A549 (cell line): ENCODE measurements at regions not wholly inside any gene's neighbourhood (a gene's known extent, or its start where the extent isn't known, plus 50 kb on each side); places are given as distances from the start of the nearest gene placed in this dataset.

Experiments
- ATAC-seq, 2 experiments: fragments of 200-7000 bp in 1 of 2; fragments of >200 bp in 1 of 2; cut with Nextera tagmentation in 1 of 2; cut with Tn5 transposase in 1 of 2; 3 replicates each; pipeline versions ENCODE4 v1.8.0 to v1.9.1; 2018 to 2020; ENCODE audit warnings: mild to moderate bottlenecking in 1 of 2, moderate library complexity in 1 of 2
- CTCF ChIA-PET: fragments of 300-600 bp; sonication (Branson Sonifier 250); formaldehyde crosslinking; extraction: SDS; loops from one replicate; lab custom pipeline; 2021; ENCODE audit warnings: antibody characterized with exemption, inconsistent platforms; lab: Yijun Ruan, JAX
- POLR2A ChIA-PET: fragments of 350-600 bp; formaldehyde crosslinking; extraction: SDS; loops from one replicate; lab custom pipeline; 2021; ENCODE audit warnings: antibody characterized with exemption, inconsistent platforms; lab: Yijun Ruan, JAX
- DNase-seq, 2 experiments: peaks; one replicate each; pipeline versions ENCODE4 v3.0.0 to v3.0.0-alpha.2; 2011 to 2016; ENCODE audit warnings: low read depth in 1 of 2, low spot score in 1 of 2
- FAIRE-seq: peaks from 2 replicates; lab custom pipeline; 2011; peaks lifted over from hg19 to GRCh38; lab: Jason Lieb, UNC
- H3K27ac ChIP-seq, 2 experiments: fragments of >200 bp; sonication (Bioruptor Twin); formaldehyde crosslinking; 3 replicates each; pipeline ENCODE4 v1.5.1; 2016 to 2017
- H3K4me1 ChIP-seq: fragments of >200 bp; sonication (Bioruptor Twin); formaldehyde crosslinking; 3 replicates; pipeline ENCODE4 v1.6.1; 2016
- H3K4me2 ChIP-seq: fragments of >200 bp; sonication (Bioruptor Twin); formaldehyde crosslinking; 3 replicates; pipeline ENCODE4 v1.6.1; 2016
- H3K4me3 ChIP-seq: fragments of >200 bp; sonication (Bioruptor Twin); formaldehyde crosslinking; 3 replicates; pipeline ENCODE4 v1.5.1; 2016
- H3K9me3 ChIP-seq: fragments of >200 bp; sonication (Bioruptor Twin); formaldehyde crosslinking; 3 replicates; pipeline ENCODE4 v1.6.1; 2016
- CEBPB ChIP-seq, 2 experiments: fragments of >200 bp in 1 of 2; sonication (Bioruptor Twin) in 1 of 2; formaldehyde crosslinking in 1 of 2; IDR thresholded peaks; 2 replicates each; pipeline ENCODE4 v1.6.1; 2012 to 2016
- CHD4 ChIP-seq: fragments of 200-600 bp; sonication (generic); IDR thresholded peaks from 2 replicates; pipeline ENCODE4 v1.6.1; 2016; ENCODE audit warnings: antibody characterized with exemption, mild to moderate bottlenecking, borderline replicate concordance
- CTCF ChIP-seq: fragments of >200 bp; sonication (Bioruptor Twin); formaldehyde crosslinking; IDR thresholded peaks from 3 replicates; pipeline ENCODE4 v1.5.1; 2016
- EP300 ChIP-seq, 2 experiments: fragments of >200 bp; sonication (Bioruptor Twin); formaldehyde crosslinking; IDR thresholded peaks; 2 replicates in 1 of 2; 3 replicates in 1 of 2; pipeline ENCODE4 v1.6.1; 2016 to 2017
- ESRRA ChIP-seq: fragments of 150-350 bp; IDR thresholded peaks from 2 replicates; pipeline ENCODE4 v1.6.1; 2014; ENCODE audit warnings: mild to moderate bottlenecking, low read length, borderline replicate concordance
- FOSL2 ChIP-seq, 2 experiments: fragments of 450-650 bp in 1 of 2; fragments of >200 bp in 1 of 2; sonication (Bioruptor Twin) in 1 of 2; formaldehyde crosslinking; IDR thresholded peaks; 2 replicates each; pipeline versions ENCODE4 v1.5.0 to v1.6.1; 2016 to 2020; ENCODE audit warnings: mild to moderate bottlenecking in 1 of 2, moderate library complexity in 1 of 2
- GATA3 ChIP-seq: IDR thresholded peaks from 2 replicates; pipeline ENCODE4 v1.6.1; 2012; ENCODE audit warnings: borderline replicate concordance
- HDAC2 ChIP-seq: fragments of 200-600 bp; sonication (generic); IDR thresholded peaks from 2 replicates; pipeline ENCODE4 v1.6.1; 2016
- HEYL ChIP-seq: fragments of 250-450 bp; sonication (Bioruptor Pico); IDR thresholded peaks from 2 replicates; pipeline ENCODE4 v1.8.0; 2021; ENCODE audit warnings: mild to moderate bottlenecking, moderate library complexity
- JUN ChIP-seq, 2 experiments: fragments of >200 bp; sonication (Bioruptor Twin); formaldehyde crosslinking; IDR thresholded peaks; 2 replicates in 1 of 2; 3 replicates in 1 of 2; pipeline ENCODE4 v1.6.1; 2016 to 2017
- KDM1A ChIP-seq: fragments of 200-600 bp; sonication (generic); IDR thresholded peaks from 2 replicates; pipeline ENCODE4 v1.6.1; 2016; ENCODE audit warnings: low read depth, mild to moderate bottlenecking
- KDM5A ChIP-seq: fragments of 200-600 bp; sonication (generic); IDR thresholded peaks from 2 replicates; pipeline ENCODE4 v1.6.1; 2016; ENCODE audit warnings: antibody characterized with exemption, mild to moderate bottlenecking
- MAX ChIP-seq: IDR thresholded peaks from 2 replicates; pipeline ENCODE4 v1.6.1; 2012
- NFE2L2 ChIP-seq: fragments of 150-350 bp; conservative IDR thresholded peaks from 2 replicates; pipeline ENCODE4 v1.6.1; 2014; ENCODE audit warnings: low read length
- NPAS2 ChIP-seq: fragments of 250-450 bp; sonication (Bioruptor Pico); IDR thresholded peaks from 2 replicates; pipeline ENCODE4 v1.8.0; 2022; ENCODE audit warnings: mild to moderate bottlenecking, moderate library complexity, borderline replicate concordance
- RARB ChIP-seq: fragments of 250-450 bp; sonication (Bioruptor Pico); IDR thresholded peaks from 2 replicates; pipeline ENCODE4 v1.8.0; 2021; ENCODE audit warnings: mild to moderate bottlenecking, moderate library complexity
- RNF2 ChIP-seq: fragments of 200-600 bp; sonication (generic); IDR thresholded peaks from 2 replicates; pipeline ENCODE4 v1.6.1; 2016; ENCODE audit warnings: low read depth, mild to moderate bottlenecking, antibody characterized with exemption, moderate library complexity, borderline replicate concordance
- SREBF2 ChIP-seq: fragments of 450-650 bp; IDR thresholded peaks from 2 replicates; pipeline ENCODE4 v1.6.1; 2014; ENCODE audit warnings: mild to moderate bottlenecking, moderate library complexity
- TP53 ChIP-seq: fragments of 250-450 bp; sonication (Bioruptor Pico); IDR thresholded peaks from 2 replicates; pipeline ENCODE4 v1.5.0; 2021; ENCODE audit warnings: mild to moderate bottlenecking, moderate library complexity
- ZSCAN20 ChIP-seq: fragments of 250-450 bp; sonication (Bioruptor Pico); IDR thresholded peaks from 2 replicates; pipeline ENCODE4 v1.8.0; 2022; ENCODE audit warnings: mild to moderate bottlenecking, moderate library complexity
- WGBS: methylation state at CpG from one replicate; pipeline ENCODE4 v1.1.6; 2017; ENCODE audit errors: missing lambda C conversion rate; 5-methylcytosine and 5-hydroxymethylcytosine counted together

GRCh38 chr5:2329741-2330140, 421.7 kb downstream of the IRX2 start:
- no peak for ATAC-seq
- ChIA-PET POLR2A (no interaction called here), CTCF (no interaction called here)
- no peak overlapping the region for H3K4me2 ChIP-seq
- no peaks in the 10 kb centered on the region for H3K4me1 ChIP-seq
- no peak overlapping the region for H3K27ac ChIP-seq
- WGBS: 7% methylated on average over 4 of the region's 12 CpGs
- DNase-seq: no peak
- TF ChIP-seq NPAS2 (CRISPR knock-in tag) (no peak), GATA3 (no peak), EP300 (IDR thresholded peaks at IDR 0.05) (no peak), HEYL (CRISPR knock-in tag) (no peak), KDM1A (no peak)
- H3K4me3 ChIP-seq: no peak overlapping the region
- FAIRE-seq: no peak
- H3K9me3 ChIP-seq: no peaks in the 10 kb centered on the region

GRCh38 chr5:2326601-2327000, 424.9 kb downstream of the IRX2 start:
- POLR2A ChIA-PET: no interaction called here
- 3% methylated on average over 1 of the region's 1 CpG for WGBS
- no peak for FAIRE-seq

GRCh38 chr5:2324788-2325187, 426.7 kb downstream of the IRX2 start:
- POLR2A ChIA-PET: no interaction called here
- WGBS: 12% methylated on average over 11 of the region's 11 CpGs

More at GRCh38 chr5:2326601-2327000, 424.9 kb downstream of the IRX2 start:
- Histone ChIP-seq H3K27ac (no peak overlapping the region), H3K9me3 (no peaks in the 10 kb centered on the region), H3K4me1 (no peaks in the 10 kb centered on the region), H3K4me3 (no peak overlapping the region), H3K4me2 (no peak overlapping the region)
- DNase-seq: no peak
- no peak for ATAC-seq
- CTCF ChIA-PET: no interaction called here
- TF ChIP-seq CEBPB (IDR thresholded peaks at IDR 0.05) (no peak), NFE2L2 (no peak), SREBF2 (no peak), JUN (IDR thresholded peaks at IDR 0.05) (no peak), ZSCAN20 (CRISPR knock-in tag) (no peak), HDAC2 (no peak), FOSL2 (IDR thresholded peaks at IDR 0.05) (no peak), FOSL2 (CRISPR knock-in tag; IDR thresholded peaks at IDR 0.05) (no peak), RNF2 (no peak), ESRRA (no peak), CHD4 (no peak)
- TF ChIP-seq, all 56 proteins: peak for 0

More at GRCh38 chr5:2324788-2325187, 426.7 kb downstream of the IRX2 start:
- H3K4me3 ChIP-seq: no peak overlapping the region
- CTCF ChIA-PET: no interaction called here
- no peaks in the 10 kb centered on the region for H3K9me3 ChIP-seq
- no peak for FAIRE-seq
- no peak overlapping the region for H3K4me2 ChIP-seq
- H3K27ac ChIP-seq: no peak overlapping the region
- DNase-seq: no peak
- no peak for TF ChIP-seq KDM5A
- TF ChIP-seq RARB (CRISPR knock-in tag): no peak
- no peak for TF ChIP-seq SREBF2
- TF ChIP-seq FOSL2 (IDR thresholded peaks at IDR 0.05): no peak
- no peak for TF ChIP-seq FOSL2 (CRISPR knock-in tag; IDR thresholded peaks at IDR 0.05)
- TF ChIP-seq TP53 (CRISPR knock-in tag): no peak
- TF ChIP-seq MAX: no peak
- no peak for TF ChIP-seq CTCF
- H3K4me1 ChIP-seq: no peaks in the 10 kb centered on the region
- no peak for ATAC-seq
